Activated T-cell treated with anti-CD3 and anti-CD28 coated beads, Interleukin-2, amount 50 U/mL, for 48 hours (primary cell): ENCODE measurements at regions not wholly inside any gene's neighbourhood (a gene's known extent, or its start where the extent isn't known, plus 50 kb on each side); places are given as distances from the start of the nearest gene placed in this dataset.

Experiments used
- DNase-seq, 2 experiments: peaks; one replicate each; pipeline ENCODE4 v3.0.0-alpha.2; 2020

DNA sequence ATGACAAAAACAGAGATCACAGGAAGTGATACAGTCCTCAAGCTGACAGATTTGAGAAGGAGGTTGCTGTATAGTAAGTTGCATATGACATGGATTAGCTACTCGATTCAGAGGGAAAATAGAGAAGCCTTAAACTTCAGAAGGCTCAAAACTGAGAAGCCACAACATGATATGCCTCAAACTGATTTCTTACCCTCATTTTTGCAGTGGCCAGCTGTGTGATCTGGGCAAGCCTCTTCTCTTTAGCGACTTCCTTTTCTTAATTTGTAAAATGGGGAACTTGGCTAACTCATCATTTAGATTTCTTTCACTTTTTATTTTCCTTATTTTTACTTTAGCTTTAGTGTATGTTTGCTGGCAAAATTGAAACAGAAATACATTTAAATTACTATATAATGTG lies 421.1 kb downstream of the KIF4B start:
- DNase-seq: no peak

DNA sequence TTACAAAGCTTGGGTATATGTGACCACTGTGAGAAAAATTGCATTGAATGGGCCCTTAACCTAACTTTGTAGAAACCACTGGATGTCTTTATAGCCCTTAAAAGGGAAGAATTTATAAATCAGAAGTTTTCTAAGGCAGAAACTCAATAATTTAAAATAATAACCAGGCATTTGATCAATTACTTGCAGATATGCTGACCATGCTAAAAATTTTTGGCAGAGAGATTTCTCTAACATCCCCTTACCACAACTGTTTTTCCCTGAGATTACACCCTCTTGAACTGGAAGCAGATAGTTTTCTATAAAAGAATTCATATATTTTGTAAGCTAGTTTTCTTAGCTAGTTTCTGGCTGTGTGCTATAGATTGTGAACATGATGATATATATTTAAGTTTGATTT lies 428.3 kb downstream of the KIF4B start:
- no peak for DNase-seq

DNA sequence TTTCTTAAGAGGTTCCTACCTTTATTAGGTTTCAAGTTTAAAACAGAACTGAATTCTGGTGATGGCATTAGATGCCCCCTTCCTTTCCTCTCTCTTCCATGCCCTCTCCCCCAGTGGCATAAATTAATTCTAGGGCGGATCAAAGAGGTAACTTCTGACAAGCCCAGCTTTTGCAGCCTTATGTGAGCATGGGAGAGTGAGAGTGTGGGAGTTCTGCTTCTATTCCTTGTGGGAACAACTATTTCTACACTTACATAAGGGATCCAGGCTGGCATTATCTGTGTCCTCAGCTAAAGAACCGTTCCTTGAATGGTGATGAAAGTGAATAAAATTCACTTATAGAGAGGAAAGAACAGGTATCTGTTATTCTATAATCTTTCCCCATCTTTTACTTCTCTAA lies 437.6 kb downstream of the KIF4B start:
- no peak for DNase-seq

DNA sequence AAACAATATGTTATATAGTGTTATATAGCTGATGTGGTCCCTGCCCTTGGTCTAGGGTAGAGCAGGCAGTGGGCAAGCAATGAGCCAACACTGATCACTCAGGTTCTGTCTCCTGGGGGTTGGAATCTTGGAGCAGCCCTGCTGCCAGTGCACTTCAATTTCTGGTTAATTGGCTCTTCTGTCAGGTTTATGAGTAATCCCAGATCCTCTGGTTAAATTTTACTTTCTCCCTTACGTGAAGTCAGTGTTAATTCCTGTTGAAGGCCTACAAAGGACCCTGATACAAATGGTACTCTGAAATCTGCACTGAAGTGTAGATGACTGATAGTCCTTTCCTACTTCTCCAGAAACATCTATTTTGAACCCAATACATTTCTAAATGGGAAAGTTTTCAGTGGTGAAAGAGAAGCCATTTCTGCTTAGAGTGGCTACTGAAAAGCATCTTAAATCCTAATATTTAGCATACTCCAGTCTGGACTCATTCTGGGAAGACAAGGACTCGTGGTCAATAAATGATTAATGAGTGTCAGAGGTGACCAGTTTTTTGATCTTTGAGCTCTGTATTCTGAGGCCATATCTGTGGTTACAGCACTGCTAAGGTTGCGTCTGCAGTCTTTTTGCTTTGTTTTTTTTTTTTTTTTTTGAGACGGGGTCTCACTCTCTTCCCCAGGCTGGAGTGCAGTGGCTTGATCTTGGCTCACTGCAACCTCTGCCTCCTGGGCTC lies 442.4 kb downstream of the KIF4B start:
- no peak for DNase-seq

DNA sequence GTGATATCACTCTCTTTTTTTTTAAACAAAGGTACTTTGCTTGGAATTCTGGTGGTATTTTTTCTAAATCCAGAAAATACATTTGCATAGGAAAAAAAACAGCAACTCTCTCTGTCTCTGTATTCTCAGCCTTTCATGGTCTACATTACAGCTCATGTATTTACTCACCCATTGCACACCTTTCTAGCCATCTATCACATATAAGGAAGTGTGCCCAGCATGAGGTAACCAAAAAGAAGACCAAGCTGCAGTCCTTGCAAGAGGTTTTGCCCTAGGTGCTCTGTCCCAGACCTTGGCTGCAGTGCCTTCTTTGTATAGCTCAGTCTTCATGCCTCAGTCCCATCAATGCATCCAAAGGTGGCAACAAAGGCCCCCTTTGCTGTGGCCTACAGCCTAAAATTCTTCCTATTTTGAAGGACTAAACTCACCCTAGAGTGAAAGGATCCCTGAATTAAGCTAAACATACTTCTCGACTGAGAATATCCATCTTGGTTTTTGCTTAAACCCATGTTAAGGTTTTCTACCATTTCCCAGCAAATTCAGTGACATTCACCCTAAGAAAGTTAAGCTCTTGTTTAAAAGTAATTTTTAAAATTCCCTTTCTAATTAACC lies 446.4 kb downstream of the KIF4B start:
- no peak for DNase-seq

DNA sequence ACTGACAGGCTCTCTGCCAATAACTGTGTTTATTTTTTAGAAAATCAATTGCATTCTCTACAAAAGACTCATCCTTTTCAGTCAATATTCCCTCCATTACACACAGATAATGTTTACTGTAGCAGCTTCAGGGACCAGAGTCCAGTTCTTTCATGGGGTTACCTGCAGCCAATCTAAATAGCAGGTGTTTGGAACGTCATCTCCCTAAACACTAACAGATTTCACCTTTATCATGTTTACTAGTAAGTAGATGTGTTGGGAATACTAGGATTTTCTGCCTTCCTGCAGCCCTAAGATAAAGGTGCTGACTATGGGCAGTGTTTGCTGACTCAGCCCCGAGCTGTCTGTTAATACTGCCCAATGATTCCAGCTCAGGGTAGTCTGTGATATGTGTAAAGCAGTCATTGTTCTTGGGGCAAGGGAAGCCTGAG lies 447.0 kb downstream of the KIF4B start:
- DNase-seq: no peak

DNA sequence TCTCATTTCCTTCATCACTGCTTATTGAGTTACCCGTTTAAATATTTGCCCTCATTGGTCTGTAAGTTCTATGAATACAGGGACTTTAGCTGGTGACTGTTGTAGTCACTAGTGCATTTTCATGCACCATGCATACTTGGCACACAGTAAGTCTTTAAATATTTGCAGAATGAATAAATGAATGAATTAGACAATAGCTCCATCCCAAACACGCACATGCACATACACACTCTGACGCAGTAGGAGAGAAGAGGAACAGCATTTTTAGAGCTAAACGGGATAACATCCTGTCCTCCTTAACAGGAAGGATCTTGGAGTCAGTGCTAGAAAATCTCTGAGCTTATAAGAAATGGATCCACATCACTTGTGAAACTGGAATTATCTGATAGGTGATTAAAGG lies 447.7 kb downstream of the KIF4B start:
- no peak for DNase-seq

DNA sequence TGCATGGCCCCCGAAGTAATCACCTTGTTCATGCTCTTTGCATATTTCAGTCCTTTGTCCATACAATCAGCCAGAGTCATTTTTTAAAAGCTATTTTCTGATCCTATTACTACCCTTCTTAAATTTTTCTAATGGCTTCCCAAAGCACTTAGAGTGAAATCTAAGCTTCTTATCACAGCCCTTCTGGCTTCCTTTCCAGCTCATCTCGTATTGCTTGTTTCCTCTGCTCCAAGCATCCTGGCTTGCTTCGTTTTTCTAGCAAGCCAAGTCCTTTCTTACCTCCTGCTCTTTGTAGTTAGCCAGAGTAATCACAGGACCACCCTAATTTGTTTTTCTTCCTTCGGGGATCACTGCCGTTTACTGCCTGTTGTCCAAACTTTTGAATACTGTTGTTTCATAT lies 453.3 kb downstream of the KIF4B start:
- no peak for DNase-seq

DNA sequence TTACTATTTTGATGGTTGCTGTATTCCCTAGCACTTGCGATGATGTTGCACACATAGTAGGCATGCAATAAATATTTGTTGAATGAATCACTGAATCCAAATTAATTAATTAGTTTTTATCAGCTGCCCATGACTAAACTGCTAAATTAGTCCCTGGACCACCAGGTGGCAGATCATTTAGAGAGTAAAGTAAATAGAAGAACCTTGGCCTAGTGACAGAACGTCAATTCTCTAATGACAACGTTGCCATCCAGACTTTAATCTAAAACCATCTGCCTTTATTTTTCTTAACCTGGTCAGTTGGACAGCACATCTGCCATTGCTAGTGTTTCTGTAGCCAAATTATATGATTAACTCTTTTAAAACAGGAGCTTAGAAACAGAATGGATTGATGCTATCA lies 457.5 kb downstream of the KIF4B start:
- DNase-seq: no peak

DNA sequence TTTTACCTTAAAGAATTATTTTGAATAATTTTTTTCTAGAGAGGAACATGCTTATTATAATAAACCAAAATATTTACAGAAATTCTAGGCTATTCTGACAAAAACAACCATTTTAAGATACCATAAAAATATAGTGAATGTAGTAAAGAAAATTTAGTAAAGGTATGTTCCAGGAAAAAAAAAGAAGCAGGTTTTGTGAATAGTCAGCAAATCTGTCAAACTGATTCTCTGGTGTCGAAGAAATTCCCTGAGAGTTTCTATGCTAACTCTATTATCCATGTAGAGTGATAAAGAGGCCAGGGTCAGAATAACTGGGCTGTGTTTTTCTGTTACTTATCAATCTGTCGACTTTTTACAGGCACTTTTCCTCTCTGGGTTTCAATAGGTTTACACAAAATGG lies 459.2 kb downstream of the KIF4B start:
- DNase-seq: no peak

DNA sequence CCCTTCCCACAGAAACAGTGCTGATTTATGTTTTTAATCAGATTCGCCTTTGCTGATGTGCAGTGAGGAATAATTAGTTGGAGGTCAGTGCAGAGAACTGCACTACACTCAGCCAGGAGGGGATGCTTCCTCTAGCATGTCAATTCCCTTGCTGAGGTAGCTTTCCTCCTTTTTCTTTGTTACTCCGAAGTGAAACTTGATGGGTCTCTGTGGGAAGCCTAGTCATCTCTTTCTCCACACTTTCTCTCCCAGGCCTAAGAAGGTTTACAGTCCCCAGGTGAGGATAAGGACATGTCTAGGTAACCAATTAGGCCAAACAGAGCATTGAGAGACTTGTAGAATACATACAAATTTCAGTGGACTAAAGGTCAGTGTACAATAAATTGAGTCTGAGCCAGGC lies 461.8 kb downstream of the KIF4B start:
- DNase-seq: no peak

DNA sequence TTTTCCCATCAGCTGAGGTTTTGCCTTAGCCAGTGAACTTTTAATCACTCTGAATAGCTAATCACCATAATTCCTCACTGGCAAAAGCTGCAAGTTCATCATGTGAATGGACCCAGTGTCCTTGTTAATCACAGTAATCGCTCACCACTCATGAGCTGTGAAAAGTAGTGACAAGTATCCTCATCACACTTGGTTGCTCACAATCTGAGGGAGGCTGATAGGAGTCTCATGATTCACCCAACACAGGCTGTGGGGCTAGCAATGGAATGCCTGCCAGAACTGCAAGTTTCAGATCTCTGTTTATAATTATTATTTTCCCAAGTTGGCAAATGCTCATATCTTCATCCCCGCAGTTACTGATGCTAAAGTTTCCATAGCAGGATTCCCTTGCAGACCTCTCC lies 467.2 kb downstream of the KIF4B start:
- no peak for DNase-seq

DNA sequence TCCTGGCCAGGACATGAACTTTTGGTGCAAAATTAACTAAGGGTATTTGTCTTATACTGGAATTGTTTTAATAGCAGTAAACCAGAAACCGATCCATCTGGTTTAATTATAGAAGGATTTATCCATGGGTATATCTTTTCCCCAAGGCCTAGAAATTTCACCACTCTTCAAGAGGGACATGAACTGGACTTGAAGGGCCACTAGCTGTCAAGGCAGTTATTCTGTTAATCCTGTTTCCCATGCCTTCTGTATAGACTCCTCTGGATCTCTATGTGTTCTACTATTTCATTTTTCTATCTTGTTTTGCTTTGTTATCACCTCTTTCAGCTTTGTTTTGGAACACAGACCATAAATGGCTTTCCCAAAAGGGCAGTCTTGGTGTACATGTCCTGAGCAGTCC lies 467.6 kb downstream of the KIF4B start:
- no peak for DNase-seq

DNA sequence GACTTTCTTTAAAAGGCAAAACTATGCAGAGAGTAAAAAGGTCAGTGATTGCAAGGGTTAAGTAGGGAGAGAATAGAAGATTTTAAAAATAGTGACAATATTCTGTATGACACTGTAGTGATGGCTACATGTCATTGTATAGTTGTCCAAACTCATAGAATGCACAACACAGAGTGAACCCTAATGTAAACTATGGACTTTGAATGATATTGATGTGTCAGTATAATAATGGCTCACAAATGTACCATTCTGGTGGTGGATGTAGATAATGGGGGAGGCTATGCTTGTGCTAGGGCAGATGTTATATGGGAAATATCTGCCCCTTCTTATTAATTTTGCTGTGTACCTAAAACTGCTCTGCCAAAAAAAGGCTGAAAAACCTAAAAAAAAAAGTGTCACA lies 468.9 kb downstream of the KIF4B start:
- no peak for DNase-seq

DNA sequence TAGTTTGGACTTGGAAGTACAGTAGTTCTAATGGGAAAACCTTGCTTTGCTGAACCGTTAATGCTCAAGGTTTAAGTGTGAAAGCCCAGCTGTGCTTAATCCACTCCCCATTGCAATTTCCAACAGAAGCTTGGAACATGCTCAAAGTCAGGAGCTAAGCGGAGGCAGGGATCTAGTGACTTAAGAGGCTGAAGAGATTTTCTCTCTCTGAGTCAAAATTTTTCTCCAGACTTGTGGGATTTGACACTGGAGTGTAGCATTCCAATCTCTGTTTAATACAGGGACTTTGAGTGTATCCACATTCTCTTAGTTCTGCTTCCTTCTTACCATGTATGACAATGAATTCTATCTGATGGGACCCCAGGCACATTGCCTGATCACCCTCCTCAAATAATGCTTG lies 471.8 kb downstream of the KIF4B start:
- no peak for DNase-seq

DNA sequence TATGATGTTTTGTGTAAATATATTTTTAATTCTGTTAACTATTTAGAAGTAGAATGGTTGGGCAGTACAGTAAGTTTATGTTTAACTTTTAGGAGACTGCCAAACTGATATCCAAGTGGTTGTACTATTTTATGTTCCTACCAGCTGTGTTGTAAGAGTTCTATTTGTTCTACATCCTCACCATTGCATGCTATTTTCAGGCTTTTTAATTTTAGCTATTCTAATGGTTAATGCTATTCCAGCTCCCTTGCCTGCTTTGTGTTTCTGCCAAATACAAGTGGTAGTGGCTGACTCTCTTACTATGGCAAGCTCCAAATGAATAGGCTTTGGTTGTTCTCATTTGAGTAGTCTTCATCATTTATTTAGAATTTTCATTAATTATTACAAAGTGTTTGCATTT lies 476.4 kb downstream of the KIF4B start:
- DNase-seq: no peak

DNA sequence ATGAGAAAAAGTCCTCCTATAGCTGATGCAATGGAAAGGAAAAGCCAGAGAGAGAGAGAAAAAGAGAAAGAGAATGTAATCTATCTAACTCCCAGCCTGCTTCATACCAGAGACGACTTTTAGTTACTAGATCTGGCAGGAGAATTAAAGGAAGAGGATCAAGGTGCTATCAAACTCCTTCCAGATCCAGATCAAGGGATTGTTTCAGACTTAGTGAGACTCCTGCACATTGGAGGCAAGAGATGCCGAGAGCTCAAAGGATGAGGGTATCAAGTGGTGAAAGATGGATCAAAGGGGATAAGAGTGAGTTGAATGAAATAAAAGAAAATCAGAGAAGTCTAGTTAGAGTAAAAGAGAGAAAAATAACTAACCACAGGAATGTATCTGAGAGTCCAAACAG lies 478.6 kb downstream of the KIF4B start:
- no peak for DNase-seq

DNA sequence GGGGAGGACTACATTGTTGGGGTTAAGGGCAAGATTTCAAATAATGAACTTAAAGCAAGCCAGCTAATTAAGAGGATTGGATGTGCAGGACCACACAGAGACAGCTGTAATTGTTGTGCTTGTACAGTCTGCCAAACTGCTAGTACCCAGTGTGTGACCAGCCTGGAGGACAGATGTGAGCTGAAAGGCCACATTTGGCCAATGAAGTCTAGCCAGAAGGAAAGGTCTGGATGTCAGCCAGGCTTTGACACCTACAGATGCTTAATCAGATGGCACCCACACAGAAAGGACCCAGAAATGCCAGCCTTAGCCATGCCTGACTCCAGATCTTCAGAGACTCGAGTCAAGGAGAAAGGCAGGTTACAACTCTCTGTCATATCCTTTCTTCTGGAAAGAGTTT lies 491.1 kb downstream of the KIF4B start:
- no peak for DNase-seq

DNA sequence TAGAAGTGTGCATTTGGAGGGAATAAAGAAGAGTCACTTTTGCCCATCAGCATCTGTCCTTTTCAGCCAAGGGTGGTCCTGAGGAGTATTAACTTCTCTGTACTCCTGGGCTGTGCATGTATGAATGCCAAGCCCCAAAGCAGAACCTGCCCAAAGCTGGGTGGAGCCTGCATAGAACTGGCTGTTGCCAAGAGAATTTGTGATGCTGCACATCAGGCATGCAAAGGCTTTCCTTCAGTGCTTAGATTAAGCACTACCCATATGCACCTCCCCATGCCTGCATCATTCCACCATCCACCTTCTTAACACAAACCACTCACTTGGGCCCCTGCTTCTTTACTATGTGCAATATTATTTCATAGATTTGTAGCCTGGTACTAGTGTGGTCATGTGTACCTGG lies 493.8 kb downstream of the KIF4B start:
- no peak for DNase-seq

DNA sequence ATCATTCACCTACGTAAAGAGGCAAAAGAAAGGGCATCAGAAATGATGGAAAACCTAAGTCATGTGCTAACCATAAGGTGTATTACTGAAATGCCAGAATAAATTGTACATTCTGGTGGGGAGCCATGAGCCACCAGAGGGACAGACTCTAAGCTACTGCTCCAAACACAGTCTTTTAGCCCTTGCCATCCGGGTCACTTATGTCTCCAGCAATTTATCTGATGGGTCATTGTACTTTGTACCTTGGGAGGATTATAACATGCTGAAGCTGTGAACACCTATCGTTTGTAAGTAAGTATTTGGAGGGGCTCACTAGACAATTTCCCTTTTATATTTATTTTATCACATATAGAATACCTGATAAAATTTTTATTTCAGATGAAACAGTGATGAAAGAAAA lies 495.1 kb downstream of the KIF4B start:
- DNase-seq: no peak

DNA sequence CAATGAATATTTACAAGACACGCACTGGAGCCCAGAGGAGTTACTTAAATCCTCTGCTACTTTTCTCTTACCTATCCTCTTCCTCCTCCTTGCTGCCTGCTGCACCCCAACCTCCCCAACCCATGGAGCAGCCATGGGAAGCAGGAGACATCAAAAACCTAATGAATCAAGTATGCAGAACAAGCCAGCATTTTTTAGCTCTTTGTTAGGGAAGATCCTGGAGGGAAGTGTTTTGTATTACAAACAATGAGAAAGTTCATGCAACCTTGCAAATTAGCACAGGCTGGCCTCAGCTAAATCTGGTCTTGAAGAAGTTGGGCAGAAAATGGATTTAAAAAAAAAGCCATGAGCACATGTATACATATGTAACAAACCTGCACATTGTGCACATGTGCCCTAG lies 498.8 kb downstream of the KIF4B start:
- no peak for DNase-seq

DNA sequence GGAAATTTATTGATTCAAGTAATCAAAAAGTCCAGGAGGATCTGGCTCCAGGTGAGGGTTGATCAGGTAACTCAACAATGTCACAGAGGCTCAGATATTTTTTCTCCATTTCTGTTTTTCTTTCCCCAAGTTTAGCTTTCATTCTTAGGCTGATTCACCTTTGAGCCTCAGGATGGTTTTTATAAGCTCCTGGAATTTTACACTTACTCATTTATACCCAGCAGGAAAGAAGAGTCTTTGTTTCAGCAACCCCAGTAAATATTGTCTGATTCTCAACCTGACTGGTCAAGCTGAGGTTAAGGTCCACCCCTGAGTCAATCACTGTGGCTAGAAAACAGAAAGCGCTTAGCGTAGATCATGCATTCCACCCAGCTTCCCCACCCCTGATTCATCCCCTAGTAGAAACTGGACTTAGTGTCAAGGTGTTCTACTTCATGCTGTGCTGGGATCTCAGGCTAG lies 500.6 kb downstream of the KIF4B start:
- DNase-seq: no peak

DNA sequence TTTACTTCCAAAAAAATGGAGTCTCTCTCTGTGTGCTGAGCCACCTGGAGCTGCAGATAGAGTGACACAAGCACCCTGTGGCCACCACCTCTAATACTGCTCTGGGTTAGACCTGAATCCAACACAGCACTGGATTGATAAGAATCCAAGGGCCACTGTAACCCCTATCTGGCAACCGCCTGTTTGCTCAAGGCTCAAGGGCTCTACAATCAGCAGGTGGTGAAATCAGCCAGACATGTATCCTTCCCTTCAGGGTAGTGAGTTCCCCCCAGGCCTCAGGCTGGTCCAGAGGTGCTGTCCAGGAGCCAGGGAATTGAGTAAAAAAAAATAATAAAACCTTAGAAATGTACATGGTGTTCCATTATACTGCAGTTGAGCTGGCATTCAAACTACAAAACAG lies 509.0 kb downstream of the KIF4B start:
- DNase-seq: no peak

DNA sequence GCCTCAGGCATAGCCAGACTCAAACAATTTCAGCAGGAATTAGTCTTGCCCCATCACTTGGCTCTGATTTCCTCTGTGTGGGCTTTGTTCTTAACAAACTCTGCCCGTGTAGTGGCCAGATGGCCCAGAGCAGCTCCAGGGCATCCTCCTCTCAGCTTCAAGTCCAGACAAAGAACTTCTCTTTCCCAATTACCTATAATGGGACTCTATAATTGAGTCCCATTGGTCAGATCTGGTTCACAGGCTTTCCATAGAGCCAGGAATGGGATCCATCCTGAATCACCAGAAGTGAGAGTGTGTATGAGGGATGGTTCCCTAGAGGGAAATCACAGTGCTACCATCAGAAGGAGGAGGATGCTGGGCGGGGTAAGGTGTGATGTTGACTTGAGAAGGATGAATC lies 515.8 kb downstream of the KIF4B start:
- no peak for DNase-seq

DNA sequence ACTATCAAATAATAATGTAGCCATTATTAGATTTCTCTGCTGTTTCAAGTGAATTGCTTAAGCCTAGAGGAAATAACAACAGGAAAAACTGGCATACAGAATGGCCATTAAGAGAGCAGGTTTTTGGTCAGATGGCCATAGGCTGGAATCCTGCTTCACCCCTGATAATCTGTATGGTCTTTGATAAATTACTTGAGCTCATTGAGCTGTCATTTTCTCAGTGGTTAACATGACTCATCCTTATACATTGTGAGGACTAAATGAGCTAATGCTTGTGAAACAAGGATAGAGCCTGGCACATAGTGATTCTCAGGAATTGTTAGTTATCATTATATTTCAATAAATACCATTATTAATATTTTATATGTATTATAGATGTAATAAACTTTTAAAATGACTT lies 516.5 kb downstream of the KIF4B start:
- no peak for DNase-seq
